ENCODE measurements at regions not wholly inside any gene's neighbourhood (a gene's known extent, or its start where the extent isn't known, plus 50 kb on each side); places are given as distances from the start of the nearest gene placed in this dataset.

- peaks cover 10% of the 10 kb centered on the region for H3K4me1 Mint-ChIP-seq
- no peaks in the 10 kb centered on the region for H3K36me3 Mint-ChIP-seq
- POLR2A ChIA-PET, result no interaction called here
- no peaks in the 10 kb centered on the region for H3K9me3 Mint-ChIP-seq
- CTCF ChIA-PET, result no interaction called here
- H3K4me3 Mint-ChIP-seq, result no peak overlapping the region
- no peaks in the 10 kb centered on the region for H3K27me3 Mint-ChIP-seq (ENCODE audit: low read depth)
- TF ChIP-seq ZNF423 (CRISPR knock-in tag; IDR thresholded peaks at IDR 0.05) (no peak), ATF2 (CRISPR knock-in tag; IDR thresholded peaks at IDR 0.05; ENCODE audit: borderline replicate concordance, low read depth) (no peak), OVOL2 (CRISPR knock-in tag; IDR thresholded peaks at IDR 0.05; ENCODE audit: borderline replicate concordance) (no peak), ZNF138 (CRISPR knock-in tag; conservative IDR thresholded peaks at IDR 0.05) (no peak), MYBL2 (CRISPR knock-in tag; IDR thresholded peaks at IDR 0.05) (no peak), KAT7 (CRISPR knock-in tag; IDR thresholded peaks at IDR 0.05; ENCODE audit: borderline replicate concordance) (no peak)
- ATAC-seq (no peak), DNase-seq (ENCODE audit: low spot score) (no peak)
- no peak overlapping the region for H3K27ac Mint-ChIP-seq
Measured at GRCh38 chr1:56324504-56324903, 254.9 kb downstream of the PLPP3 start.

- no peak; the same call in 1 of the 2 replicates for ATAC-seq
- no peak for TF ChIP-seq KAT7 (CRISPR knock-in tag; IDR thresholded peaks at IDR 0.05; ENCODE audit: borderline replicate concordance)
- no peak for TF ChIP-seq EMX1 (CRISPR knock-in tag; IDR thresholded peaks at IDR 0.05)
- TF ChIP-seq PRRX2 (CRISPR knock-in tag; IDR thresholded peaks at IDR 0.05), result no peak
- TF ChIP-seq CDX4 (CRISPR knock-in tag; IDR thresholded peaks at IDR 0.05; ENCODE audit: borderline replicate concordance), result no peak
- no peak for TF ChIP-seq USF1 (CRISPR knock-in tag; IDR thresholded peaks at IDR 0.05)
- no peak for TF ChIP-seq NFE2L1 (CRISPR knock-in tag; IDR thresholded peaks at IDR 0.05)
- peaks cover 10% of the 10 kb centered on the region for H3K4me1 Mint-ChIP-seq
- no peaks in the 10 kb centered on the region for H3K9me3 Mint-ChIP-seq
- ChIA-PET CTCF (no interaction called here), POLR2A (no interaction called here)
- DNase-seq (ENCODE audit: low spot score), result no peak
- no peaks in the 10 kb centered on the region for H3K27me3 Mint-ChIP-seq (ENCODE audit: low read depth)
- H3K27ac Mint-ChIP-seq, result no peak overlapping the region
- H3K36me3 Mint-ChIP-seq, result no peaks in the 10 kb centered on the region
- no peak overlapping the region for H3K4me3 Mint-ChIP-seq
Measured at GRCh38 chr1:56322211-56322610, 257.2 kb downstream of the PLPP3 start.

GRCh38 chr1:56321150-56321490, 258.2 kb downstream of the PLPP3 start:
- ChIA-PET CTCF (no interaction called here), POLR2A (no interaction called here)
- no peak for DNase-seq (ENCODE audit: low spot score)
- no peaks in the 10 kb centered on the region for H3K36me3 Mint-ChIP-seq
- no peaks in the 10 kb centered on the region for H3K27me3 Mint-ChIP-seq (ENCODE audit: low read depth)
- H3K27ac Mint-ChIP-seq, result no peak overlapping the region
- no peak overlapping the region for H3K4me3 Mint-ChIP-seq
- ATAC-seq, result no peak
- H3K4me1 Mint-ChIP-seq, result peaks cover 10% of the 10 kb centered on the region
- H3K9me3 Mint-ChIP-seq, result no peaks in the 10 kb centered on the region
- no peak for TF ChIP-seq KAT7 (CRISPR knock-in tag; IDR thresholded peaks at IDR 0.05; ENCODE audit: borderline replicate concordance)
- TF ChIP-seq PREB (CRISPR knock-in tag; IDR thresholded peaks at IDR 0.05; ENCODE audit: borderline replicate concordance), result no peak
- no peak for TF ChIP-seq NR3C1 (CRISPR knock-in tag; conservative IDR thresholded peaks at IDR 0.05; ENCODE audit: low read depth)
- TF ChIP-seq PRDM15 (CRISPR knock-in tag; IDR thresholded peaks at IDR 0.05), result no peak
- no peak for TF ChIP-seq ZNF263 (CRISPR knock-in tag; IDR thresholded peaks at IDR 0.05; ENCODE audit: low read depth)
- TF ChIP-seq ZNF219 (CRISPR knock-in tag; IDR thresholded peaks at IDR 0.05; ENCODE audit: borderline replicate concordance), result no peak
- no peak for TF ChIP-seq JAZF1 (CRISPR knock-in tag; IDR thresholded peaks at IDR 0.05)
- no peak for TF ChIP-seq ZNF532 (CRISPR knock-in tag; IDR thresholded peaks at IDR 0.05; ENCODE audit: borderline replicate concordance)
- TF ChIP-seq JUN (CRISPR knock-in tag; IDR thresholded peaks at IDR 0.05), result no peak
- TF ChIP-seq EMX1 (CRISPR knock-in tag; IDR thresholded peaks at IDR 0.05), result no peak
- no peak for TF ChIP-seq USF2 (CRISPR knock-in tag; IDR thresholded peaks at IDR 0.05)
